ENCODE measurements at regions not wholly inside any gene's neighbourhood (a gene's known extent, or its start where the extent isn't known, plus 50 kb on each side); places are given as distances from the start of the nearest gene placed in this dataset.

GRCh38 chr7:1320616-1321240, 88.1 kb downstream of the UNCX start:
- H3K27ac ChIP-seq (ENCODE audit: low read length), result no peak overlapping the region
- no peaks in the 10 kb centered on the region for H3K27me3 ChIP-seq (ENCODE audit: control insufficient read depth, insufficient read depth, low read length)
- no CpG with 5 or more reads among the region's 17 CpGs for WGBS (ENCODE audit: insufficient coverage, insufficient read length)
- no peak overlapping the region for H3K4me3 ChIP-seq (ENCODE audit: low read length)
- DNase-seq (ENCODE audit: low read depth, low spot score), result no peak
- H3K4me1 ChIP-seq (ENCODE audit: control insufficient read depth, insufficient read depth, low read length), result no peaks in the 10 kb centered on the region
- H3K9me3 ChIP-seq (ENCODE audit: control insufficient read depth, insufficient read depth, low read length), result no peaks in the 10 kb centered on the region
- no peaks in the 10 kb centered on the region; the same call in 1 of the 2 replicates for H3K36me3 ChIP-seq (ENCODE audit: control insufficient read depth, insufficient read depth, low read length)

GRCh38 chr7:1321411-1322239, 89.0 kb downstream of the UNCX start:
- Histone ChIP-seq H3K27me3 (ENCODE audit: control insufficient read depth, insufficient read depth, low read length) (no peaks in the 10 kb centered on the region), H3K4me3 (ENCODE audit: low read length) (no peak overlapping the region), H3K4me1 (ENCODE audit: control insufficient read depth, insufficient read depth, low read length) (no peaks in the 10 kb centered on the region), H3K27ac (ENCODE audit: low read length) (no peak overlapping the region), H3K9me3 (ENCODE audit: control insufficient read depth, insufficient read depth, low read length) (no peaks in the 10 kb centered on the region), H3K36me3 (ENCODE audit: control insufficient read depth, insufficient read depth, low read length) (no peaks in the 10 kb centered on the region; the same call in 1 of the 2 replicates)
- no CpG with 5 or more reads among the region's 39 CpGs for WGBS (ENCODE audit: insufficient coverage, insufficient read length)
- no peak for DNase-seq (ENCODE audit: low read depth, low spot score)

- Histone ChIP-seq H3K9me3 (ENCODE audit: control insufficient read depth, insufficient read depth, low read length) (no peaks in the 10 kb centered on the region), H3K27me3 (ENCODE audit: control insufficient read depth, insufficient read depth, low read length) (no peaks in the 10 kb centered on the region), H3K4me3 (ENCODE audit: low read length) (no peak overlapping the region), H3K27ac (ENCODE audit: low read length) (no peak overlapping the region), H3K36me3 (ENCODE audit: control insufficient read depth, insufficient read depth, low read length) (no peaks in the 10 kb centered on the region; the same call in 1 of the 2 replicates), H3K4me1 (ENCODE audit: control insufficient read depth, insufficient read depth, low read length) (no peaks in the 10 kb centered on the region)
- WGBS (ENCODE audit: insufficient coverage, insufficient read length), result no CpG with 5 or more reads among the region's 35 CpGs
- no peak for DNase-seq (ENCODE audit: low read depth, low spot score)
These were observed 89.8 kb downstream of the UNCX start for GRCh38 chr7:1322240-1323110.

GRCh38 chr7:1323178-1324027, 90.7 kb downstream of the UNCX start:
- Histone ChIP-seq H3K27ac (ENCODE audit: low read length) (no peak overlapping the region), H3K4me1 (ENCODE audit: control insufficient read depth, insufficient read depth, low read length) (no peaks in the 10 kb centered on the region)
- no CpG with 5 or more reads among the region's 63 CpGs for WGBS (ENCODE audit: insufficient coverage, insufficient read length)

DNA sequence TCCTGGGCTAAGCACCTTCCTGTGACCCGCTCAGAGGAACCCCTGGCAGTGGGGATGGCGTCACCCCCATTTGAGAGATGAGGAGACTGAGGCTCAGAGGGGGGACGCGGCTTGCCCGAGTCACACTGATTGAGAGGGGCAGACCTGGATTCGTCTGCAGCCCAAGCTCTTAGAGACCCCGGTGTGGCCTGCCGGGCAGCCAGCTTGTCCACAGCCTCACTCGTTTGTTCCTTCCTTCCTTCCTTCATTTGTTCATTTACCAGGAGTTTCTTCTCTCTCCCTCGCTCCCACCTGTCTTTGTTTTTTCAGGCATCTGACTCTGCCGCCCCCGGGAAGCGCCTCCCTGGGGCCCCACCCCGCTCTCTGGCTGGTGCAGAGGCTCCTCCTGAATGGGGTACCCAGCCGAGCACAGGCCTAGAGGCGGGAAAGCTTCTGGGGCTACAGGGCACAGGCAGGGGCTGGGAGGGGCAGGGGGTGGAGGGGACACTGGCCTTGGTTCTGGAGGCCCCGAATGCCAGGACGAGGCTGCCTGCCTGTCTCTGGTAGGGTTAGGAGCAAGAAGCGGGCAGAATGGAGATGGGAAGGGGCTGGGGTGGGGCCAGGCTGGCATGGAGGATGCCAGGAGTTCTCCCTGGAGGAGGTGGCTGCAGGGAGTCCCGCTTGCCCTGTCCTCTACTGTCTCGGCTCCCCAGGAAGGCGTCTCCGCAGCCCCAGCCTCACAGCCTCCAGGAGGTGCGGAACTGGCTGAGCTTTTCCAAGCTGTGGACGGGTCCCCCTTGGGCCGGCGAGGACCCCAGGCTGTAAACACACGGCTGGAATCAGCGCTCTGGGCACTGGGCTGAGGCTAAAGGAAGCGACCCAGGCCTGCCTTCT, 91.6 kb downstream of the UNCX start:
- H3K27me3 ChIP-seq (ENCODE audit: control insufficient read depth, insufficient read depth, low read length), result no peaks in the 10 kb centered on the region
- H3K4me1 ChIP-seq (ENCODE audit: control insufficient read depth, insufficient read depth, low read length), result no peaks in the 10 kb centered on the region
- no peak for DNase-seq (ENCODE audit: low read depth, low spot score)
- H3K36me3 ChIP-seq (ENCODE audit: control insufficient read depth, insufficient read depth, low read length), result no peaks in the 10 kb centered on the region; the same call in 1 of the 2 replicates
- H3K9me3 ChIP-seq (ENCODE audit: control insufficient read depth, insufficient read depth, low read length), result no peaks in the 10 kb centered on the region
- WGBS (ENCODE audit: insufficient coverage, insufficient read length), result no CpG with 5 or more reads among the region's 30 CpGs
- no peak overlapping the region for H3K27ac ChIP-seq (ENCODE audit: low read length)
- no peak overlapping the region for H3K4me3 ChIP-seq (ENCODE audit: low read length)

More at GRCh38 chr7:1323178-1324027, 90.7 kb downstream of the UNCX start:
- H3K4me3 ChIP-seq (ENCODE audit: low read length), result no peak overlapping the region
- H3K9me3 ChIP-seq (ENCODE audit: control insufficient read depth, insufficient read depth, low read length), result no peaks in the 10 kb centered on the region
- no peak for DNase-seq (ENCODE audit: low read depth, low spot score)
- H3K27me3 ChIP-seq (ENCODE audit: control insufficient read depth, insufficient read depth, low read length), result no peaks in the 10 kb centered on the region
- H3K36me3 ChIP-seq (ENCODE audit: control insufficient read depth, insufficient read depth, low read length), result no peaks in the 10 kb centered on the region; the same call in 1 of the 2 replicates

- no CpG with 5 or more reads among the region's 17 CpGs for WGBS (ENCODE audit: insufficient coverage, insufficient read length)
- Histone ChIP-seq H3K9me3 (ENCODE audit: control insufficient read depth, insufficient read depth, low read length) (no peaks in the 10 kb centered on the region), H3K27me3 (ENCODE audit: control insufficient read depth, insufficient read depth, low read length) (no peaks in the 10 kb centered on the region), H3K4me1 (ENCODE audit: control insufficient read depth, insufficient read depth, low read length) (no peaks in the 10 kb centered on the region), H3K27ac (ENCODE audit: low read length) (no peak overlapping the region), H3K4me3 (ENCODE audit: low read length) (no peak overlapping the region), H3K36me3 (ENCODE audit: control insufficient read depth, insufficient read depth, low read length) (no peaks in the 10 kb centered on the region; the same call in 1 of the 2 replicates)
- no peak for DNase-seq (ENCODE audit: low read depth, low spot score)
These were observed 92.6 kb downstream of the UNCX start for GRCh38 chr7:1325246-1325645.

GRCh38 chr7:1325646-1326510, 93.2 kb downstream of the UNCX start:
- no peaks in the 10 kb centered on the region; the same call in 1 of the 2 replicates for H3K36me3 ChIP-seq (ENCODE audit: control insufficient read depth, insufficient read depth, low read length)
- no peaks in the 10 kb centered on the region for H3K4me1 ChIP-seq (ENCODE audit: control insufficient read depth, insufficient read depth, low read length)
- no peaks in the 10 kb centered on the region for H3K9me3 ChIP-seq (ENCODE audit: control insufficient read depth, insufficient read depth, low read length)
- no peaks in the 10 kb centered on the region for H3K27me3 ChIP-seq (ENCODE audit: control insufficient read depth, insufficient read depth, low read length)
- WGBS (ENCODE audit: insufficient coverage, insufficient read length), result no CpG with 5 or more reads among the region's 33 CpGs
- no peak for DNase-seq (ENCODE audit: low read depth, low spot score)
- H3K4me3 ChIP-seq (ENCODE audit: low read length), result no peak overlapping the region
- no peak overlapping the region for H3K27ac ChIP-seq (ENCODE audit: low read length)

- H3K27me3 ChIP-seq (ENCODE audit: control insufficient read depth, insufficient read depth, low read length), result no peaks in the 10 kb centered on the region
- H3K4me1 ChIP-seq (ENCODE audit: control insufficient read depth, insufficient read depth, low read length), result no peaks in the 10 kb centered on the region
- no peaks in the 10 kb centered on the region for H3K9me3 ChIP-seq (ENCODE audit: control insufficient read depth, insufficient read depth, low read length)
- DNase-seq (ENCODE audit: low read depth, low spot score), result no peak
- H3K27ac ChIP-seq (ENCODE audit: low read length), result no peak overlapping the region
- no CpG with 5 or more reads among the region's 9 CpGs for whole genome bisulfite sequencing (ENCODE audit: insufficient coverage, insufficient read length)
- H3K4me3 ChIP-seq (ENCODE audit: low read length), result no peak overlapping the region
- H3K36me3 ChIP-seq (ENCODE audit: control insufficient read depth, insufficient read depth, low read length), result no peaks in the 10 kb centered on the region; the same call in 1 of the 2 replicates
These were observed 93.8 kb downstream of the UNCX start for GRCh38 chr7:1326511-1326785.

GRCh38 chr7:1329261-1329660, 96.6 kb downstream of the UNCX start:
- Histone ChIP-seq H3K9me3 (ENCODE audit: control insufficient read depth, insufficient read depth, low read length) (no peaks in the 10 kb centered on the region), H3K4me1 (ENCODE audit: control insufficient read depth, insufficient read depth, low read length) (no peaks in the 10 kb centered on the region), H3K36me3 (ENCODE audit: control insufficient read depth, insufficient read depth, low read length) (no peaks in the 10 kb centered on the region), H3K27me3 (ENCODE audit: control insufficient read depth, insufficient read depth, low read length) (no peaks in the 10 kb centered on the region), H3K4me3 (ENCODE audit: low read length) (no peak overlapping the region), H3K27ac (ENCODE audit: low read length) (no peak overlapping the region)
- no CpG with 5 or more reads among the region's 13 CpGs for WGBS (ENCODE audit: insufficient coverage, insufficient read length)
- DNase-seq (ENCODE audit: low read depth, low spot score), result no peak

Data from iPS DF 6.9 (cell line).